Suppressor macrophage treated with lipopolysaccharide for 4 hours (primary cell): ENCODE measurements at regions not wholly inside any gene's neighbourhood (a gene's known extent, or its start where the extent isn't known, plus 50 kb on each side); places are given as distances from the start of the nearest gene placed in this dataset.

Source experiments
- DNase-seq: peaks from one replicate; pipeline ENCODE4 v3.0.0-alpha.2; 2020

DNA sequence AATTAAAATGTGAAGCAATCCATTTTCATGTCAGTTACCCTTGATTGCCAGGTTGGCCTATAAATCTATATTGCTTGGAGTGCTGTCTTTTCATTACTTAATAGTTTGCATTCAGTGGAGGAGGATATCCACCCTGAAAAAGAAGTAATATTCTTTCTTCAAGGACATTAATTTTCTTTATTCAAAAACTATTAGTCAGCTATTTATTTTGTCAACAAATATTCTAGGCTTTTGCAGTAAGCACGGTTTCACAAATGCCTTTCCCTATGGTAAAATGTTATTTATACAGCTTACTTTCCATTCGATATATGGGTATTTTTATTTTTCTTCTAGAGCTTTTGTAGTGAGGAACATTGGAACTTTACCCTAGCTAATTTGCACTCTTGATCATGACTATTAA is 1176.9 kb upstream of the NUDT12 start:
- no peak for DNase-seq

DNA sequence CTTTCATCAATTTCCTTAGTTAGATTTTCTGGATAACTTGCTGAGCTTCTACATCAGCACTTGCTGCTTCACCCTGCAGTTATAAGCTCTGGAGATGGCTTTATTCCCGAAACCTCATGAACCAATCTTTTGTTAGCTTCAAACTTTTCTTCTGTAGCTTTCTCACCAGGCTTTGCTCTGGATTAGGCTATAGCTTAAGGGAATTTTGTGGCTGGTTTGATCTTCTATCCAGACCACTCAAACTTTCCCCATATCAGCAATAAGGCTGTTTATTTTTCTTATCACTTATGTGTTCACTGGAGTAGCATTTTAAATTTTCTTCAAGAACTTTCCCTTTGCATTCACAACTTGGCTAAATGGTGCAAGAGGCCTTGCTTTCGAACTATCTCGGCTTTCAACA is 1173.5 kb upstream of the NUDT12 start:
- DNase-seq: no peak

DNA sequence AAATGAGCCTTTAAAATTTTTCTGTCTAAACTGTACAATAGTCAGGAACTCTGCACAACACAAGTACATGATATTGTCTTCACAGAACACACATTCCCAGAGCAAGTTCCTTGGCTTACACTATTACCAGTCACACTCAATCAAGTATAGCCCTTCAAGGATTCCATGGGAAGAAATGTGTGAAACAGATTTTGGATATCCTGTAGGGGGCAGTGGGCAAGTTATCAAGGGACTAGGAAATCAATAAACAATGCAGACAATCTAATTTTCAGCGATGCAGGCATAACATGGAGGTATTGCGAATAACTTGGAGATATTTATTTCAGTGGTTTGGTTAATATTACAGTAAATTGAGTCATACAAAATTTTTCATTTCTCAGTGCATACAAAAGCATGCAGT is 1171.5 kb upstream of the NUDT12 start:
- no peak for DNase-seq

DNA sequence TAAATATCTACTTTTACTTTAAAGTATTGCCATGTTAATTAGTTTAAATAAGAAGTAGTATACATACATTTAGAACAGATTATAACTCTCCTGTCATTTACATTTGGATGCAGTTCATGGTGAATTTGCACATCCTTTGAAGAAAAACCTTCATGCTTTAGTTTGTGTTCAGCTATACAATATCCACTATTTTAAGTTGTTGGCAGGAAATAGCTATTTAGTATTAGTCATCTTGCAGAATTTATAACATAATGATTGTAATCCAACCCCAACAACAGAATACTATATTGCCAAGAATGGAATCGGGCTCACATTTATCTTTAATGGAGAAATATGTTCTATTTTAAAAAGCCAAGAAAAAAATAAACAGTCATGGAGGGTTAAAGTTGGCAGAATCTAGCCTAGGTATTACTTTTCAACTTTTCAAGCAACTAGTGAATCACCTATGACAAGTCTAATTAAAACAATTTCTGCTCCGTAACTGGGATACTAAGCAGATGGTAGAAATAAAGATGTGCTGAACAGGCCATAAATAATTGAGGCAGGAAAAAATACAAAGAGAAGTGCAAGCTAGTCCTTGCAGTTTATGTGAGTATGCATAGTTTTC is 1170.6 kb upstream of the NUDT12 start:
- no peak for DNase-seq

DNA sequence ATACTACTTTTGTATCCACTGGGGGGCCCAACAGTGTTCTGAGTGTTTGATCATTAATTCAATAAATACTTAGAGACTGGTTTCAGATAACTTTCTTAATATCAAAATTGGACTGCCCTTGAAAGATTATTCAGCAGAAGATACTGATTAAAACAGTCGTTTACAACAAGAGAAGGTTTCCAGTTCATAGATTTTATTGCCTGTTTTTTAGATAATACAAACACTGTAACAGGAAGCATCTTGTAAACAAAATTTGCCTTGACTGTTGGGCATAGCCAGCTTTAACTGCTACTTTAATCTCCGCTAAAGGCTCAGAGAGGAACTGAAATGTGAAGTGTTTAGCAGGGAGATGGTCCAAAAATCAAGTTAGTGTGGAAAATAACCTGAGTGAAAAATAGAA is 1168.7 kb upstream of the NUDT12 start:
- no peak for DNase-seq

DNA sequence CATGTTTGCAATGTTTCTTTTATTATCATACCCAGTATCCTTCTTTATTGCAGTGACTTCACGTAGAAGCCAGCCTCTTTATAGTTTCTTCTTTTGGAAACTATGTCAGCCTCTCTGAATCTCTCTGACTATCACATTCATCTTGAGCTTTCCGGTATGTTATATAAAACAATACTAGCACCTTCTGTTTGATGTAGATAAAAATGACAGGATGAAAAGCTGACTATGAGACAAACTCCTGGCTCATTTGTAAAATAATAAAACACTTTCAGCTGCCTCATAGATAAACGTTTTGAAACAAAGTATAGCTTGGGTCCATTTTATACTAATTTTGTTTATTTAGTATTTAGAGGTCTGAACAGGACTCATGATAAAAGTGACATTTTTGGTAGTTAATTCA is 1145.4 kb upstream of the NUDT12 start:
- DNase-seq: no peak

DNA sequence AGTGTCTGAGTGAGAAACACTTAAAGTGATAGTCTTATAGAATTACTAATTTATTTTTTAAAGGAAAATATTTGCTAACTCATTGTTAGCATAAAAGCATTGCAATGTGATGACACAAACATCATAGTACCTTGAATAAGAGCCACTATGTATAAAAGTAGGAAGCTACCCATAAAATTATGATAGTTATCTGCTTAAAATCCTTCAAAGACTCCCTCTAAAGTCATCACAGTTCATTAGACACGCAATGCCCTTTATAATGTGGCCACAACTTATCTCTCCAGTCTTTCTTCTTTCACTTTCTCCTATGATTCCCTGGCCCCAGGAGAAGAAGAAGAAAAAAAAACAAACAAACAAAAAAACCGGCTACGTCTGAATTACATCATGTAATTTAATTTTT is 1144.0 kb upstream of the NUDT12 start:
- no peak for DNase-seq

DNA sequence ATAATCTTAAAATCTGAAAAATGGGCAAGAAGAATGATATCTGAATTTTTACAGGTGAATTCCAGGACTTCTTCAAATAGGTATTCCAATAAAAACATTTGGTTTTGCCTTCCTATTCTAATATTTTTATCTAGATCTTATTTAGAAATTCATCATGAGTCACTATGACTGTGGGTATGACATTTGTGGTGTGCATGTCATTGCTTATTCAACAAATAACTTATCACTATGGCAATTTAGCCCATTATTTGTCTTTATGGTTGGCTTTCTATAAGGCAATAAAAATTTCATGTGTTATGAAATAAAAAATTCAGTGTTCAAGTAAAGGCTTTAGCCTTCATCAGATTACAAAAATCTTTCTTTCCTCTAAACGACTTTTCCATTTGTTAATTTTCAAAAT is 1139.6 kb upstream of the NUDT12 start:
- no peak for DNase-seq

DNA sequence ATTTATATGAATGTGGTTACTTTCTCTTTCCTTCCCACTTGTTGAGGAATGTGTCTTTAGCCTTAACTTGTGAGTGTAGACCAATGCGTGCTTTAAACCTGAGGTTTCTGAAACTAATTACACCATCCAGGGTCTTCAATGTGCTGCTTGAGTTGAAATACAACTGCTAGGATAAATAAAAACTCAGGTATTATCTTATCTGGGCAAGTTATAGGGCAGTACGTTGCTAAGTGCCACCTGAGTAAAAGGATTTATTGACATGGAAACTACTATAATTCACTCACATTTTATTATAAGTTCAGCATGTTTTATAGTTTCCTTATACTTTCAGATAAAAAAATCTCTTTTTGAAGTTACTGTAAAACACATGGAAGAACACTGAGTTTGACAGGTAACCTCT is 1136.8 kb upstream of the NUDT12 start:
- DNase-seq: no peak

DNA sequence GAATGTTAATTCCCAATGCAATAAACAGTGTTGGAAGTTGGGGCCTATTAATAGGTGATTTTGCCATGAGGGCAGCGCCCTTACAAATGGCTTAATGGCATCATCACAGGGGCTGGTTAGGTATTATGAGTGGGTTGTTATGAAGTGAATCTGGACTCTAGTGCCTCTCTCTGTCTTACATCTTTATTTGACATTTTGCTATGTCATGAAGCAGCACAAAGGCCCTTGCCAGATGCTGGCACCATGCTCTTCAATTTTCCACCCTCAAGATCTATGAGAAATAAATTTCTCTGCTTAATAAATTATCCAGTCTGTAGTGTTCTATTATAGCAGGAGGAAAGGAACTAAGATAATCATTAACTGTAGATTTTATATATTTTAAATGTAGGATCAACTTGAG is 1098.7 kb upstream of the NUDT12 start:
- DNase-seq: no peak

DNA sequence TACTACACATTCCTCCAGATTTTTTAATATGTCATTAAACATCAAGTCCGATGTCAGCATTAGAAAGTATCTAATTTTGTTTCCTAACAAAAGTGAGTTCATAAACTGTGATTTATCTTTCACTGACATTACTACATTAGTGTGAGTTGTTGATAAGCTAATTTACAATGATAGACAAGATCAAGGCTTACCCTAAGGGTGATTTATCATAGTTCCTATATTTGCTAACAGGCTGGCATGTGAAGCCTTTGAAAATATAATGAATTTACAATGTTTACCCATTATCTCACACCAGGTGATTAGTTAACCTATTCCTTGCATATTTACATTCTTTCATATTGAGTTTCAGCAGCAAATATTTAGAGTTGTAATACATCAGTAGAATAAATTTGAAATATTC is 1096.9 kb upstream of the NUDT12 start:
- DNase-seq: no peak

DNA sequence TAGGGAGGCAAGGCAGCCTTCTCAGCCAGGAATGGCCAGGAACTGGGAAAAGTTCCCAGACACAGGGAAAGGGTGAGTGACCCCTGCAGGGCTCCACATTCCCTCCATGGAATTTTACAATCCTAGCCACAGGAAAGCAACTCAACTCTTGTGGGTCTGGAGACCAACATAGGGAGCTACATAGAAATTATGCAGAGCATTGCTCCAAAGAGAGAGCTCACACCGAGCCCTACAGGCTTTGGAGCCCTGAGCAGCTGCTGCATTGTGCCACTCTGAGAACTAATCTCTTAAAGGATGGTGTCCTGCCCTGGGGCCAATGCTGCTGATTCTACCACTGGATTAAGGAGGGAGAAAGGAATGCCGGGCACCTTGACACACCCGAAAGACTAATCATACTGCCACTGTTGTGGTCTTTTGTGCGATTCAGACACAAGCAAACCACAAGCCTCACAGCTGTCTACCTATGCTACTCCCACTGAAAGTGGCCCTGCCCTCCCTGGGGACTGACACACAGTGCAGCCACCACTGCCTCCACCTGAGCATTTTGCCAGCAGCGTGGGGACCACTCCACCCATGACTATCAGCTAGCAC is 1089.8 kb upstream of the NUDT12 start:
- no peak for DNase-seq

DNA sequence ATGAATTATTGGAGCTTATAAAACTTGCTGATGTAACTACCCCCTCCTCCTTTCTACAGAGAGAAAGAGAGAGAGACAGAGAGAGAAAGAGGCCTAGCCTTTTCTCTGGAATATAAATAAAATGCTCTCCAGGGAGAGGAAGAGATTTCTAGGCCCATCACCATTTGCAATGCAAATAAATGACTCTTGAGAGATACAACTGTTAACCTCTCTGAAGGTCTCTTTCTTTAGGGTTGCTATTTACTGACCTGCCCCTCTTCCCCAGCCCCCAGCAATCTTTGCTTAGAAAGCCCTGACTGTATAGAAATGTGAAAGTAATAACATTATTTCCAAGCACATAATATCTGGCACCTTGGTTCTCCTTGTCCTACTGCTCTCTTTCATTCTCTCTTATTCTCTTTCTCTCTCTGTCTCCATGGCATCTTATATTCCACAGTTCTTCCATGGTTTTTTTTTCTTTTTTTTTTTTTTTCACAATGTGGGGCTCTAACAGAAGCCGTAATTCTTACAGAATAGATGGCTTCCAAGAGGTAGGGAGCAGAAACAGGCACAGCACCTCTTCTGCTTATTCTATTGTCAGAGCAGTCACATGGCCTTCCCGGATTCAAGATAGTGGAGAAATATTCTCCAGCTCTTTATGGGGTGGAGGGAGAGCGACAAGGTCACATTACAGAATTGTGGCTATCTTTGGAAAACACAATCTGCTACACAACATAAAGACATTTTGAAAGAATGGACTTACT is 1087.9 kb upstream of the NUDT12 start:
- no peak for DNase-seq

DNA sequence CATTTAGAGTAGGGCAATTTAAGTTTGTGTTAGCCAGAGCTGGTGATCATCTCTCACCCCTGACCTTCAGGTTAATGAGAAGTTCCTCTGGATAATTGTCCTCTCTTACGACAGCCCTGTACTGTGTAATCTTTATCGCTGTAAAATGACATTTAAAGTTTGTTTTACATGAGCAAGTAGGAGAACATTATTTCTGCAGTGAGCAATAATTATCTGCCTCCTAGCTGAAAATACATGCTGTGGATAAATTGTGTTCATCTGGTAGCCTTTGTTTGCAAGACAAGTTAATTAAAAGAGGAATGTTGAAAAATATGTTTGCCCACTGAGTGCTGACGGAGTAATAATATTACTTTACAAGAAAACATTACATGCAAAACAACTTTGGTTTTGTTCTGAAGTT is 1083.8 kb upstream of the NUDT12 start:
- no peak for DNase-seq

DNA sequence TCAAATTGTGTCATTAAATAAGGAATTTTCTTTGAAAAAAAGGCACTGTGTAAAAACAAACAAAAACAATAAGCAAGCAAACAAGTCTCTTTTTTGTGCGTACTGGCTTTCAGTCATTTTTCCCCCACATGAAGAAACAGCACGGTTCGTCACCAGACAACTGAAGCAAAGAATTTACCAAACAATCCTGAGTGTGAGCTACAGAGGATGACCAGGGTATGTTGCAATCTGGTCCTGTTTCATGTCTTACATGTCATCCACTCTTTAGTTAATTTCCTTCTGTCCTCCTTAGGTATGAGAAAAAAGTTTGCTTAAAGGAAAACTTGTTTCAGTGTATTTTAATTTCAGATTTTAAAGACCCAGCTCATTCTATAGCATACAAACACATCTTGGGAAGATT is 1080.7 kb upstream of the NUDT12 start:
- DNase-seq: no peak

DNA sequence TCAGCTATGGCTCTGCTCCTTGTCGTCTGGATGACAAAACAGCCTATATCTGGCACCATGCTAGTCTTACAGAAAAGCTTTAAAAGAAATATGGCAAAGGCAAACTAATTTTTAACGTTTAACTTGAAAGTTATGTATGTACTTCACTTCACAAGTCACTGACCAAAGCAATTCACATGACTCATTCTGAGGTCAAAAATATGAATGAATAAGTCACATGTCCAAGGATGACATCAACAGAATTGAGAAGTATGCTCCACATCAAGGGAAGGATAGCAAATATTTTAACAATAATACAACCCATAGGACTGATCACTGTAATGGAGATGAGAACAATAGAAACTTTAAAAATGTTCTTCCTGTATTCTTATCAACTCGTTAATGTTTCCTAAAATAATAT is 1072.6 kb upstream of the NUDT12 start:
- no peak for DNase-seq

DNA sequence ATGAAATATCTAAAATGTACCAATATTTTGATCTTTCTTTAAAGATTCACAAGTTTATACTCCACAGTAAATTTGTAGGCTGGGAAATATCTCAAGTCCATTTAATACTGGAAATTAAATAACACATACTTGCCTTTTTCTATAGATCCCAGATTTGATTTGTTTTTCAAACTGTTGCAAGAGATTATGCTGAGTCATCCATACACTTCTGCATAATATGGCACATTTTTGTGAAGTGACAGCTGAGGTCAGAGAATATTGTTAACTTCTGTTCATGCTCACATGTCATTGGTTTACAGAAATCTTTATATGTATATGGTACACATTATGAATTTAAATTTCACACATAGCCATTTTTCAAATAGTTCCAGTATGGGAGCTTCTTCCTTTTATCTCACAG is 1066.3 kb upstream of the NUDT12 start:
- DNase-seq: no peak

DNA sequence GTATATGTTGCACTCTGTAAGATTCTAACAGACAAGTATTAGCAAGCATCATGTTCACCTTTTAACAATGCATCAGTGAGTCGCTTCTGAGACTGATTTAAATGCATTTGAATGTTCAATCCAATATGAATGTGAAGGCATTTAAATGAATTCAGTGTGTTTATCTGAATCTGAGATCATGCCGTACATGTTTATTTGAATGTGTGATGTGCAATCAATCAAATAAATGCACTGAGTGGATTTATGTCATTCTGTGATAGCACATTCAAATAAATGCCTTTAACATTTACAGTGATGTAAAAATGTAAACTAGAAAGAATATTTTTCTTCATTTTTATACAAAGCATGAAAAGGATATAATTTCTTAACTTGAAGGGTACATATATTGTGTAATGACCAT is 1063.5 kb upstream of the NUDT12 start:
- no peak for DNase-seq

DNA sequence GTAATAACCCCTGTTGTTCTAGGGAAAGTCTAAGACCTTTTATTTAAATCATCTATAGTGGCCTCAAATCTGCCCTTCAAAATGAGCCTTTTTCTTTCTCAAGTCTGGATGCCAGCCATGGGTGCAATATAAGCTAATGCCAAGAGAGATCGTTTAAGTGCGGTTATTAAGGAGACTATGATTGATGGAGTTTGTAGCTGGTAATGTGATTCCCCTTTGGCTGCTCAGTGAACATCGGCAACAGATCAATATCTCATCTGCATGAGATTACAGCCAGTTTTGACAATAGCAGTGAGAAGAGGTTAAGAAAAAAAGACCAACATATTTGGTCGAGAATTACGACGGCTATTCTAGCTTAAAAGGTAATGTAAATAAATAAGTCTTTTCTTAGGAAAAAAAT is 1049.4 kb upstream of the NUDT12 start:
- no peak for DNase-seq

DNA sequence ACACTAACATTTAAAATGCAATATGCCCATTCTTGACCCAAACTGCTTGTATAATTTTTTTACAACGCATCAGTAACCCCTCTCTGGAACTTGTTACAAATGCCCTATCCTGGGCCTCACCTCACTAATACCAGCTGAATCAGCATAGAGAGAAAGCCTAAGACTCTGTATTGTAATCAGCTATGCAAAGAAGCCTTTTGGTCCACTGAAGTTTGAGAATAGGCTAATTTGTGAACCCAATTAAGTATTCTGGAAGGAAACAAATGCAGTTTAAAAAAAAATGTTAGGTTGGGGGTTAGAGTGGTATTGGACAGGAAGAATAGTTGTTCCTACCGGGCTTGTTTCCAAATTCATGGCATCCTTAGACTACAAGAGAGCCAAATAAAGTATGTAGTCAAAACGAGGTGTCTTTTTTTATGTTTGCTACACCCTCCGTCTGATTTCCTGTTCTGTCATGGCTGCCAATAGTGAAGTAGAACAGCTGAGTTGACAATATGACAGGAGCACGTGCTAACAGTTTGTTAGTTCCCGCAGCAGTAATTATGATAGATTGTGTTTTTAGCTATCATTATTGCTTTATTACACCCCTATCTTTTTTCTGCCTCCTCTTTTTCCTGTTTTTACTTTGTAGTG is 1048.7 kb upstream of the NUDT12 start:
- no peak for DNase-seq

DNA sequence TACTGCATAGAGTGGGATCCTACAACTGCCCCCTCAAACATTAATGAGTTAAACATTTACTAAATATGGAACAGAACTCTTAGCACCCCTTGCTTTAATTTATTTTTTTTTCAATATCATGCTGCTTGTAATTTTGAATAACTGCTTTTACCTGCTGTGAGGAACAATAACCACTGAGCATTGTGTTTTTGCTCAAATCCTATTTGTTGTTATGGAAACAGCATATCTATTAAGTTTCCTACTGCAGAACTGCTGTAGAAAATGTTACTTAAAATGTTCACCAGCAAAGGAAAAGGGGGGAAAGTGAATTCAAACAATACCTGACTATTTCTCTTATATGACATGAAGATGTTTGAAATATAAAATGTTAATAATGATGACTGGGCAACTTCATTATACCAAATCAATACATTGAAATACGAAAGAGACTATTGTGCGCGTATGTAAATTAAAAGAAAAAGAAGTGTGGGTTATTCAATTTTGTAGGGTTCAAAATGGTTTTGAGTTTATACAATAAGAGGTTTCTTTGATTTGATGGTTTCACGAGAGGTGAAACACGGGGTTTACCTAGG is 1043.8 kb upstream of the NUDT12 start:
- no peak for DNase-seq

DNA sequence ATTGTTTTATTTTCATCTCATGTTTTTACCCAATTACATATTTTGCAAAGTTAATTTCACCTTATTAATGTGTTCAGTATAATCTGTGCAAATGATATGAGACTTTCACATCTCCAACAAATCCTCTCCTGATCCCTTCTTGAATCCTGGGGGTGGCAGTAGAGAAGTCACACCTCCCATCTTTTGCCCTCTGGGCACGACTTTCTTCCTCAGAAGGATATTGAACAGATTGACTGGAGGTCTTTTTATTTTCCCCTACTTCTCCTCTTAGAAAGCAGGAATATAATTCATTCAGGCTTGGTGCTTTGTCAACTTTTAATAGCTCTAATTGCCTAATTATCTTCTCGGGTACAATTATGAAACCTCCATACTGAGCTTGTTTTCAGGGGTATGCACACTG is 1037.1 kb upstream of the NUDT12 start:
- DNase-seq: no peak

DNA sequence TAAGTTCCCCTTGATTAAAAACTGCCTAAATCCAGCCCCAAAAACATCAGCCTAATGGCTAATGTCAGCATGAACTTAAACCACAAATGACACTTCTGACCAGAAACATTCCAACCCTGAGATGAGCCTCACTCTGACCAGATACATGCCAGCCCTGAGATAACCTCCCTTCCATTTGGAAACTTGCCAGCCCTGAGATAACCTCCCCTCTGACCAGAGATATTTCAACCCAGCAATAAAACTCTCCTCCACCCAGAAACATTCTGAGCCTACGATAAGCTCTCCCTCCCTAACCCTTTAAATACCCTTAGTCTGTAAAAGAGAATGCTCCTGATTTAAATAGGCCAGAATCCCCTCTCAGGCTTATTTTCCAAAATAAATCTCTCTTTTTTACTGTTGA is 1035.7 kb upstream of the NUDT12 start:
- no peak for DNase-seq

DNA sequence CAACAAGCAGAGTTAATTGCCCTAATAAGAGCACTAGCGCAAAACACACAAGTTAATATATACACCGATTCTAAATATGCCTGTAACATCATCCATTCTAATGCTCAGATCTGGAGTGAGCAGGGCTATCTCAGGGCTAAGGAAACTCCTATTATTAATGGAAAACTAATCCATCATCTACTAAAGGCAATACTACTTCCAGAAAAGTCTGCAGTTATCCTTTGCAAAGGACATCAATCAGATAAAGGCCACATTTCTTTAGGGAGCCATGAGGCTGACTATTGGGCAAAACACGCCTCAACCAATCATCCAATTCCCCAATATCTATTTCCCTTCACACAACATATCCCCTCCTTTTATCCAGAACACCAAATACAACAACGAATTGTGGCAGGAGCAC is 1032.3 kb upstream of the NUDT12 start:
- DNase-seq: no peak
